ENCODE measurements at regions not wholly inside any gene's neighbourhood (a gene's known extent, or its start where the extent isn't known, plus 50 kb on each side); places are given as distances from the start of the nearest gene placed in this dataset.

DNA sequence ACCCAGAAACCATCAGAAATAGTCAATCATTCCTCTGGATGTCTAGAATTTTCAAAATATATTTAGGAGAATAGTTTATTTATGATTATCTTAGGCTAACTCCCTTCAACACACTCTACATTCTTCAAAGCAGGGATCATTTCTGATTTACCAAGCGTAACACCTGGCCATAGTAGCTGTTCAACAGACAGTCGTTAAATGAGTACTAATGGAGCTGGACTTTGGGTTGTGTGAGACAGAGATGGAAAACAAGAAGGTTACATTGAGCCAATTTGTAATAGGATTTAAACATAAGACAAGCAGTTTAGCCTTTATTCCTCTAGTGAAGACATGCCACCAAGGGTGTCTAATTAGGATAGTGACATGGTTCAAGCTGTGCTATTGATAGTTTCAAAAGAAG, 129.2 kb upstream of the ANO3 start:
- DNase-seq: no peak

- DNase-seq: no peak
These were observed 127.8 kb upstream of the ANO3 start for GRCh38 chr11:26204101-26204500.

DNA sequence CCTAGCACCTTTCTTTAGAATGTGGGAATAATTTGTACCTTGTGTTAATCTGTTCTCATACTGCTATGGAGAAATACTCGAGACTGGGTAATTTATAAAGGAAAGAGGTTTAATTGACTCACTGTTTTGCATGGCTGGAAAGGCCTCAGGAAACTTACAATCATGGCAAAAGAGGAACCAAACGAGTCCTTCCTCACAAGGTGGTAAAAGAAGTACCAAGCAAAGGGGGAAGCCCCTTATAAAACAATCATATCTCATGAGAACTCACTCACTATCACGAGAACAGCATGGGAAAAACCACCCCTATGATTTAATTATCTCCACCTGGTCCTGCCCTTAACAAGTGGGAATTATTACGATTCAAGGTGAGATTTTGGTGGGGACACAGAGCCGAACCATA, 127.1 kb upstream of the ANO3 start:
- DNase-seq: no peak

- no peak for DNase-seq
These were observed 112.5 kb upstream of the ANO3 start for GRCh38 chr11:26219183-26220117.

DNA sequence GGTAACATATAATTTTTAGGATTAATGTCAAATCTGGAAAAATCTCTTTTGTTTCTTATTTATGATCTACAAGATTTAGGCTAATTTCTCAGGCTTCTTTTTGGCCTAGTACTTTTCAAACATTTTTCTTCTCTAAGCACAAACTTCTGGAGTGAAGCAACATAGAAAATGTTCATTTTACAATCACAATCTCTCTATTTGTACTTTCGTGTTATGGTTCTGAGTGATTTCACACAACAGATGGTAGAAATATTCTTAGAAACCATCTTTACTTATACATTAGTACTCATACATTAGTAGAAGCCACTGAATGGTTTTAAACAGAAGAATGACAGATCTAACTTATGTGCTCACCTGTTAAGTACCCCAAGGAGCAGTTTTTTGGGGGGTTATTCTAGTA, 106.3 kb upstream of the ANO3 start:
- DNase-seq: no peak

- DNase-seq: peak; percentile 18
These were observed 104.6 kb upstream of the ANO3 start for GRCh38 chr11:26227301-26227746.

GRCh38 chr11:26227883-26228502, 103.9 kb upstream of the ANO3 start:
- DNase-seq: no peak

DNA sequence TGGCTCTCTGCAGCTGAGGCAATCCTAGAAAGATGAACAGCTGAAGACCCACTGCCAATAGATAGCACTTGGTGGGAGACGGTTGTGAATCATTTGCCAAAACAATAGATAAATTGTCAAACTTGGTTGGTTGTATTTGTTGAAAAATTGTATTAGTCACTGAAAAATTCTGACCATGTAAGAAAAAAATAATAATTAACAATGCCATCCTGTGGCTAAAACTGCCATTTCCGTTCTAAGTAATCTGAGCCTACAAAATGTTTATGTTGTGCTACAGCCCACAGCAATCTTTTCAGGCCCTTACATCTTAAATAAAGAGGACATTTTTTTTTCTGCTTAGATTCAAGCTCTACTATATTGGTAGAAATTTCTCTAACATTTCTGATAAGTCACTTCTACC, 103.2 kb upstream of the ANO3 start:
- no peak for DNase-seq

DNA sequence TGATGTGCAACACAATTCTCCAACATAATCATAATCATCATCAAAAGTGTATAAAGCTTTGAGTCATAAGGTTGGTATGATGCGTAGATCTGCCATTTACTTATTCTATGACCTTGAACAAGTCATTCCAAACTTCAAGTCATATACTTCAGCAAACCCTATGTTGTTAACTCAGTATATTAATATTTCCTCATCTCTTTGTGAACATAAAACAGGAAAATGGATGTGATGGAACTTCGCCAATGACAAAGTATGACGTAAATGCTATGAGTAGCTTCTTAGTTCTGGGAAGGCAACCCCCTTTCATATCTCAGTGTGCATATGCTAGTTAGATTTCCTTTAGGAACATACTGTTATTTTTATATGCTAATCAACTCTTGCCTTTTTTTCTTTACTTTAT, 102.7 kb upstream of the ANO3 start:
- no peak for DNase-seq

DNA sequence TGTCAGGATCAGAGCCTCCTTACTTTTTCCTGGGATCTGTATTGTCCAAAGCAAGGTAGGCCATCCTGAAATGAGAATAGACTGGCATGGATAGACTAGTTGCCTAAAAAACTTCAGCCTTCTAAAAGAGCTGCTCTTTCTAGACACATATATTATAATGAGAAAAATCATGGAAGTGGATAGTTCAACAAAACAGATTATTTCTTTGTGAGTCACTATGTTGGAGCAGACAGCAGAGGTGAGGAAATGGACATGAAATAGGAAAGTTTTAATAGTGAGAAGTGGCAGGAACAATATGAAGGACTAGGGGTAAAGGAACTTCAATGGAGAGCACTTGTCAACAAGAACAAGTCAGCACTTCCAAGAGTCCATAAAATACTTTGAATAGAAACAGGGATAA, 101.9 kb upstream of the ANO3 start:
- no peak for DNase-seq

GRCh38 chr11:26231252-26231661, 100.7 kb upstream of the ANO3 start:
- DNase-seq: no peak

GRCh38 chr11:26234451-26234850, 97.5 kb upstream of the ANO3 start:
- DNase-seq: no peak

GRCh38 chr11:26243426-26243825, 88.5 kb upstream of the ANO3 start:
- DNase-seq: no peak

GRCh38 chr11:26244207-26244606, 87.7 kb upstream of the ANO3 start:
- DNase-seq: no peak

DNA sequence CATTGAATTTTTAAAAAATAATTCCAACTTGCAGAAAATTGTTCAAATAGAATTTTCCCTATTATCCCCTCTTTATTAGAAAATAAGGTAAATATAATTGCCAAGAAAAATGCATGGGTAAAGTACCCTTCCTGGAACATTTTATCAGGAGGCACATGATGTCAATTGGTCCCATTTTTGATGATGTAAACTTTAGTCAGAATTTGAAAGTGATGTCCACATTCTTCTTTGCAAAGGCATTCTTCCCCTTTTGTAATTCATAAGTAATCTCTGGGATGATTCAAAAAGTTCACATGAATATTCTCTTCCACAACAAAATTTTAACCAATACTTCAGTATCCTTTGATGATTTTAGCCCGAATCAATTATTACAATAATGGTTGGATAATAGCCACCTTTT, 86.9 kb upstream of the ANO3 start:
- DNase-seq: no peak

- no peak for DNase-seq
These were observed 84.6 kb upstream of the ANO3 start for GRCh38 chr11:26247340-26247739.

DNA sequence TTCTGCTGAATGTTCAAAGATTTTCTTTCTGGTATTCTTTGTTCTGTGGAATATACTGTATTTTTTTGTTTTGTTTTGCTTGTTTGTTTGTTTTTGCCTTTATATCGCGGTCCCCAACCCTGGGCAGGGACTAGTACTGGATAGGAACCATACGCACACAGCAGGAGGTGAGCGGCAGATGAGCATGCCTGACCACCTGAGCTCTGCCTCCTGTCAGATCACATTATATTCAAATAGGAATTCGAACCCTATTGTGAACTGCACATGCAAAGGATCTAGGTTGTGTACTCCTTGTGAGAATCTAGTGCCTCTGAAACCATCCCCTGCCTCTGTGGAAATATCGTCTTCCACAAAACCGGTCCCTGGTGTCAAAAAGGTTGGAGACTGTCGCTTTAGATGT, 83.3 kb upstream of the ANO3 start:
- no peak for DNase-seq

- DNase-seq: no peak
These were observed 77.6 kb upstream of the ANO3 start for GRCh38 chr11:26254378-26254777.

DNA sequence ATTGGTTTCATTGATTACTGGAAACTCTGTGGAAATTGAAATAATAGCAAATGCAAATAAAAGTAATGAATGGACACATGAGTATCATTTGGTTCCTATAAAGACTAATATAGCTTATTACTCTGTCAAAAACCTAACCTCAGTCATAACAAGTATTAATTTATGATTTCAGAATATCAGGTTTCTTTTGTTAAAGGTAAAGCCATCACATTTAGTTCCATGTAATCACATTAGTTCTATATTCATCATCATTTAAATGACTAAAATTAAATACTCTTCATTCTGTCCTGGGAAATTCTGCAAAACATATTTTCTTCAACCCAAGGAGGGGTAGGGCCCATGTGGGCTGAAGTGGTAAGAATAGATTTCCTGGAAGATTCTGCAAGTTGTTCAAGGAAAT, 68.2 kb upstream of the ANO3 start:
- no peak for DNase-seq

DNA sequence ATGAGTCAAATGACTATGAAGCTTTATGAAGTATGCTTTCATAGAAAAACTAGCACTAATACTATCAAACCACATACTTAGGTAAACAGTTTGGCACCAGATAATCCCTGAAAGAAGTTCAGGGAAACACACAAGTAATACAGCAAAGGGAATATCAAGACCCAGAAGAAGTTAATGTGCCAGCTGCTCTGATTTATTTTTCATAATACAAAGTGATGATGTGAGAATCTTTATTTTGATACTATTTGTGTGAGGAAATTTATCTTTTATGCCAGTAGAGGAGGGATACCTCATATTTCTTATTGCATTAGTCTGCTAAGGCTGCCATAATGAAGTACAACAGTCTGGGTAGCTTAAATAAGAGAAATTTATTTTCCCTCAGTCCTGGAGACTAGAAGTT, 67.7 kb upstream of the ANO3 start:
- DNase-seq: no peak

GRCh38 chr11:26268980-26269660, 62.8 kb upstream of the ANO3 start:
- no peak for DNase-seq

DNA sequence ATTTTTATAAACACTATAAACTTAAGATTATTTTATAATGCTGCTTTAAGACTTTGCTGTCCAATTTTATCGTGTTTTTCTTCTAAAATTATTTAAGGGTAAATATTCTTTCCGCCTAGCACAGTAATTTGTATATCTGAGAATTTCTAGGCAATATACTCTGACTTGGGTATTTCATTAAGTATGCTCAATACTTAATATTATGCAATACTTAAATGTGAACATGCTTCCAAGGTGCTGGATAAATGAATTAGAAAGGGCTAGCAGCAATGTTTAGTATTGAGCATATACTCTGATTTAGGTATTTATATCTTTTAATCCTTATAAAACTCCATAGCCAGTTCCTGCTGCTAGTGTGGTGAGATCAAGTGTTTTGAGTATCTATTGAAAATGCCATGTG, 60.3 kb upstream of the ANO3 start:
- DNase-seq: no peak

DNA sequence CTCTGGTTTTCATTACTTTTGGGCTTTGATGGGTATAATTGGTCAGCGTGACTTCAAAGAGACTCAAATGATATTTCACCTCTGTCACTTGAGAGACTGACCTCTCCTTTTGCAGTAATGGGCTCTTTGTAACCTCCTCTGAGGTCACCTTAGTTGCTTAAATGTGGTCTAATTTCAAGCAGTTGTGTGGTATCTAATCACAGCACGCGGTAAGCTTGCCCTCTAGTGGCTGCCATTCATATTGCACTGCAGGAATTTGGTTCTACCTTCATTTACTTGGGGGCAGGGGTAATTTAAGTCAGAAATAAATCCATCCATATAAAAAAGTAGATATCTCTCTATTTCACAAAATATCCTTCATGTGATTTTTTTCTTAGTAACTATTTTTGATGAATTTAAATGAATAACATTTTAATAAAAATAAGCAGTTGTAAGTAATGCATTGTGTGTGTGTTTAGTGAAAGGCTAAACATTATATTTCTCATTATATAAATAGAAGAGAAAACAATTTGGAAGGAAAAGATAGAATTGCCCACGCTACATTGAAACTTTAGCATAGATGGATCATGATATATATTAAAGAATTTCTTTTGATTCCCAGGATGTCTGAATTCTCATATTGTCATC, 55.0 kb upstream of the ANO3 start:
- peak; percentile 74 for DNase-seq

Measured in NCI-H2171 treated with DMSO at 0.1 percent for 48 hours (cell line).